ENCODE measurements at regions not wholly inside any gene's neighbourhood (a gene's known extent, or its start where the extent isn't known, plus 50 kb on each side); places are given as distances from the start of the nearest gene placed in this dataset.

DNA sequence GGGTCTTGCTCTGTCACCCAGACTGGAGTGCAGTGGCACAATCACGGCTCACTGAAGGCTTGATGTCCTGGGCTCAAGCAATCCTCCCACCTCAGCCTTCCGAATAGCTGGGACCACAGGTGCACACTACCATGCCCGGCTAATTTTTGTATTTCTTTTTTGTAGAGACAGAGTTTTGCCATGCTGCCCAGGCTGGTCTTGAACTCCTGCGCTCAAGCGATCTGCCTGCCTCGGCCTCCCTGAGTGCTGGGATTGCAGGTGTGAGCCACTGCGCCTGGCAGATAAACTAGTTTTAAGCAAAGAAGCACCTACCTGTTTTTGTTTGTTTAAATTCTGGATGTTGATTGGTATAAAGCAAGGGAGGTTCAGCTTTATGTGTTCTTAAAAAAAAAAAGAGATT is 170.6 kb upstream of the GOLIM4 start:
- TF ChIP-seq CHD1 (IDR thresholded peaks at IDR 0.05; ENCODE audit: low read depth, low read length) (no peak), RAD21 (IDR thresholded peaks at IDR 0.05; ENCODE audit: low read length) (no peak), POLR2A (IDR thresholded peaks at IDR 0.05; ENCODE audit: low read depth, low read length) (no peak), RFX5 (IDR thresholded peaks at IDR 0.05; ENCODE audit: low read depth, low read length) (no peak), MAZ (IDR thresholded peaks at IDR 0.05; ENCODE audit: borderline replicate concordance, low read depth, low read length) (no peak), MXI1 (IDR thresholded peaks at IDR 0.05; ENCODE audit: borderline replicate concordance, low read depth, low read length) (no peak), FOS (IDR thresholded peaks at IDR 0.05; ENCODE audit: low read depth, low read length) (no peak), MAFK (IDR thresholded peaks at IDR 0.05; ENCODE audit: low read depth, low read length) (no peak)
- TF ChIP-seq, protein P1, sequence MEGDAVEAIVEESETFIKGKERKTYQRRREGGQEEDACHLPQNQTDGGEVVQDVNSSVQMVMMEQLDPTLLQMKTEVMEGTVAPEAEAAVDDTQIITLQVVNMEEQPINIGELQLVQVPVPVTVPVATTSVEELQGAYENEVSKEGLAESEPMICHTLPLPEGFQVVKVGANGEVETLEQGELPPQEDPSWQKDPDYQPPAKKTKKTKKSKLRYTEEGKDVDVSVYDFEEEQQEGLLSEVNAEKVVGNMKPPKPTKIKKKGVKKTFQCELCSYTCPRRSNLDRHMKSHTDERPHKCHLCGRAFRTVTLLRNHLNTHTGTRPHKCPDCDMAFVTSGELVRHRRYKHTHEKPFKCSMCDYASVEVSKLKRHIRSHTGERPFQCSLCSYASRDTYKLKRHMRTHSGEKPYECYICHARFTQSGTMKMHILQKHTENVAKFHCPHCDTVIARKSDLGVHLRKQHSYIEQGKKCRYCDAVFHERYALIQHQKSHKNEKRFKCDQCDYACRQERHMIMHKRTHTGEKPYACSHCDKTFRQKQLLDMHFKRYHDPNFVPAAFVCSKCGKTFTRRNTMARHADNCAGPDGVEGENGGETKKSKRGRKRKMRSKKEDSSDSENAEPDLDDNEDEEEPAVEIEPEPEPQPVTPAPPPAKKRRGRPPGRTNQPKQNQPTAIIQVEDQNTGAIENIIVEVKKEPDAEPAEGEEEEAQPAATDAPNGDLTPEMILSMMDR (conservative IDR thresholded peaks at IDR 0.05; ENCODE audit: low read depth, low read length) = no peak
- TF ChIP-seq, protein P2, sequence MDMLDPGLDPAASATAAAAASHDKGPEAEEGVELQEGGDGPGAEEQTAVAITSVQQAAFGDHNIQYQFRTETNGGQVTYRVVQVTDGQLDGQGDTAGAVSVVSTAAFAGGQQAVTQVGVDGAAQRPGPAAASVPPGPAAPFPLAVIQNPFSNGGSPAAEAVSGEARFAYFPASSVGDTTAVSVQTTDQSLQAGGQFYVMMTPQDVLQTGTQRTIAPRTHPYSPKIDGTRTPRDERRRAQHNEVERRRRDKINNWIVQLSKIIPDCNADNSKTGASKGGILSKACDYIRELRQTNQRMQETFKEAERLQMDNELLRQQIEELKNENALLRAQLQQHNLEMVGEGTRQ (IDR thresholded peaks at IDR 0.05; ENCODE audit: low read depth, low read length) = no peak
